NOMO-1 treated with DMSO at 0.1 percent for 48 hours (cell line): ENCODE measurements at regions not wholly inside any gene's neighbourhood (a gene's known extent, or its start where the extent isn't known, plus 50 kb on each side); places are given as distances from the start of the nearest gene placed in this dataset.

Source experiments
- DNase-seq: peaks from one replicate; lab custom pipeline; 2025; ENCODE audit not compliant: unreplicated experiment; lab: John Stamatoyannopoulos, UW

DNA sequence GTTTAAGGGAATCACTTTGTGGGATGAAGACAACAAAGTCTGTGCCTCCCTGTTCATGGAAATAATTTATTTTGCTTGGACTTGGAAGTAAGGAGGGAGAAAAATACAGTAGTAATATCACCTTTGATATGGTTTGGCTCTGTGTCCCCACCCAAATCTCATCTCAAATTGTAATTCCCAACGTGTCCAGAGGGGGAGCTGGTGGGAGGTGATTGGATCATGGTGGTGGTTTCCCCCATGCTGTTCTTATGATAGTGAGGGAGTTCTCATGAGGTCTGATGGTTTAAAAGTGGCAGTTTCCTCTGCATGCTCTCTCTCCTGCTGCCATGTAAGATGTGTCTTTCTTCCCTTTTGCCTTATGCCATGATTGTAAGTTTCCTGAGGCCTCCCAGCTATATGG lies 460.7 kb downstream of the NOVA1 start:
- DNase-seq = no peak

DNA sequence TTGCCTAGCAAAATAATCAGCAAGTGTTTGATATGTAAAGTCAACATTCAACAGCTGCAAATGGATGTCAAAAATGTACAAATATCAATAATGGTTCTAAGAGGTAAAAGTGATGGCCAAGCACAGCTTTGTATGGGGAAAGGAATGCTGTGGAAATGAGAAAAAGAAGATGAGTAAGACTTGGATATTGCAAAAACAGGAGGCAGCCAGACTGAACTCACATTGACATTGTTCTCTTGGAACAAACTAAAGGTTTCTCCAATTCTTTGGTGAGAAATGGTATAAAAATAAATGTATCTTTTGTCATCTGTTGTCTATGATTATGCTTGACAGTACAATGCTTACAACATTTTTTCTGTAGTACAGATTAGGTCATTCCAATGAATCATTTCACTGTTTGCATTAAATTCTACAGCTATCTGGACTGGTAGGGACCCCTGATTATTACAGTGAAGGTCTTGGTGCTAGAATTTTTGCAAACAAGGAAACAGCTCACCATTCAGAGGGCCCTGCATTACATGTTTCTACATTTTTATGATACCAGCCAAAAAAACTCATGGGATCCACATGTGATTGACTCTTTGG lies 465.7 kb downstream of the NOVA1 start:
- no peak for DNase-seq

DNA sequence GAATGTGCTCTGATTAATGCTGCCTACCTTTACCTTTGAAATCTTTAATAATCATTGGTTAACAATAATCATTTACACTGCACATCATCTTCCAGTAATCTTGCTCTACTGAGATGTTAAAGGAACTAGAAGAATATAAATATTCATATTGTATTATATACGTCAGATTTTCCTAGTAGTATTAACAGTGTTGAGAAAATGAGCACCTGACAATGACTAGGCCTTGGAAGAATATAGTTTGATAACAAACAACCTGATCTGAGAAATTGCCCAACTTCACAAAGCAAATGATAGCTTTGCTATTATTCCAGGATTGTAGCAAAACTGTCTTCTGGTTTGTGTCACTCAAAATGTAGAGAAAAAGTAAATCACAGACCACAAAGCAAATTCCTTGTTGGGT lies 467.1 kb downstream of the NOVA1 start:
- no peak for DNase-seq

DNA sequence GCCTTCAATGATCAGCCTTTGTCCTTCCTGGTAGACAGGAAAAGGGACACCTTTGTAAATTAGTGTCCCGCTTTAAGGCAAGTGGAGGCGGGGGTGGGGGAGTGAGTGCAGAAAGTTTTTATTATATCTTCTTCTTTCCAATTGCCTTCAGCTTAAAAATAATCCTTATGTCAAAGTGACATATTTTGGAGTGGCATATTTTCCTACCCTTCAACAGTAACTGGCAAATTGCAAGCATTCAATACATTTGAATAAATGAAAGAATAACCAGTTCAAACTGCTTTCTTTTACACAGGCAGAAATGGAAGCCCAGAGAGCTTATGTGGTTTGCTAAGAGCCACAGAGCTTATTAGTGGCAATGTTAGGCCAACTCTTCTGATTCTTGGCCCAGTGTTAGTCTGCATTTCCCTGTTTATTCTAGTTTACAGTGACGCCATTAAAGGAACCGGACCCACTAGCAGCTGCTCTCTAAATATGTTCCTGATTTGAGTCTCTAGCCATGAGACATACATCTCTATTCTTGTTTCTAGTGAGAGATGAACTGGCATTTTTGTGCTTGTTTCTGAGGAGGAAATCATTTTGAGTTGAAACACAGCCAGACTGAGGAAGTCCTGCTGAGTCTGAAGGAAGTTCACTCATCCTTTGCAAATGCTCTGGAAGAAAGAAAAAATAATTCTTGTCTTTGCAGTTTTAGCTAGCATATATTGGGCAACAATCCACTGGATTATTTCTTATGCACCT lies 468.7 kb downstream of the NOVA1 start:
- DNase-seq = no peak

DNA sequence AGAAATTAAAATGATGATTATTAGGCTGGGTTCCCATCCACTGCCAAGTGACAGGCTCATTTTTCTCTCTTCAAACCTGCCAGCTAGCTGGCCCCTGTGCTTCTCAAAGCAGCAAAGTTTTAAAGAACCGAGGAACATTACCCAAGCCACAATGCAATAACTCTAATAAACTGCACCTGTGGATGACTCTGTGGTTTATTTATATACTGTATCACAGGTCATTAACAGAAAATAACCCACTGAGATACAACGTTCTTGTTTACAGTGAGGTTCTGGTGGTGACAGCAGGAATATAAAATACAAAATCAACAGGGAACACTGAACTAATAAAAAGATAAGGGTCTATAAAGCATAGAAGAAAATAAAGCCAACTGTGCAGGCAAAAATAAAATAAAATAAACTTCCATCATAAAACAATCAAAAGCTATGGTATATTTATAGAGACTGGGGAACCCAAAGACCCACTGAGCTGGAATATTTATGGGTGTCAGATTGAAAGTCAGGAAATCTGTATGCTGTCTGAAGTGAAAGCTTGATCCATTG lies 472.9 kb downstream of the NOVA1 start:
- DNase-seq = no peak

DNA sequence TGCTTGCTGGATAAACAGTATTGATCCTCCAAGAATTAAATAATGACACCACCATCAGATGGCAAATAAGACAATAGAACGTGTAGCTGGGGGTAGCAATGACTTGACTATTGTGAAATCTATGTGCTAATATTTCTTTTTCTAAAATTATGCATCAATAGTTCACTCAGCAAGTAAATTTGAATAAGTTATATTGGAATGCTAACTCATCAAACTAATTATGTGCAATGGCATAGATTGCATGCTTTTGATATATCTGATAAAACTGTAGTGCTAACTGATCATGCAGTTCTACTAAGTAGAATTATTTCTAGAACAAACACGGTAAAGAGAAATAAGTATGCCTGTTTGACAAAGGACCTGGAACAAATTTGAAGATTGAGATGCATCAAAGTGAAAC lies 474.4 kb downstream of the NOVA1 start:
- DNase-seq = no peak

DNA sequence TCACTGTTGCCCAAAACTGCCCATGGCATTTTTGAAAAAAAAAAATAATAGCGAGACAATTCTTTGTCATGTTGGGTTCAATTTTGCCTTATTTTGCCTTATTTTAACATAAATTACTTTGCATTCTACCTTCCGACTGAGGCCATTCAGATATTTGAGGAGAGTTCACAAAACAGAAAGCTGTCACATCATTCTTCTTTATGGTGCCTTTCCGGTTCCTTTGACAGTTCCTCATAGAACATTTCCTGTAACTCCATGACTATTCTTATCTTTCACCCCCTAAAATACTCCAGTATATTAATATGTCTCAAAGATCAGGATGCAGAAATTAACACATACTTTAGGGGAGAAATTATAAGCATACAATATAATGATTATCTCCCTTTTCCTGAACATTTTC lies 476.7 kb downstream of the NOVA1 start:
- DNase-seq = no peak

DNA sequence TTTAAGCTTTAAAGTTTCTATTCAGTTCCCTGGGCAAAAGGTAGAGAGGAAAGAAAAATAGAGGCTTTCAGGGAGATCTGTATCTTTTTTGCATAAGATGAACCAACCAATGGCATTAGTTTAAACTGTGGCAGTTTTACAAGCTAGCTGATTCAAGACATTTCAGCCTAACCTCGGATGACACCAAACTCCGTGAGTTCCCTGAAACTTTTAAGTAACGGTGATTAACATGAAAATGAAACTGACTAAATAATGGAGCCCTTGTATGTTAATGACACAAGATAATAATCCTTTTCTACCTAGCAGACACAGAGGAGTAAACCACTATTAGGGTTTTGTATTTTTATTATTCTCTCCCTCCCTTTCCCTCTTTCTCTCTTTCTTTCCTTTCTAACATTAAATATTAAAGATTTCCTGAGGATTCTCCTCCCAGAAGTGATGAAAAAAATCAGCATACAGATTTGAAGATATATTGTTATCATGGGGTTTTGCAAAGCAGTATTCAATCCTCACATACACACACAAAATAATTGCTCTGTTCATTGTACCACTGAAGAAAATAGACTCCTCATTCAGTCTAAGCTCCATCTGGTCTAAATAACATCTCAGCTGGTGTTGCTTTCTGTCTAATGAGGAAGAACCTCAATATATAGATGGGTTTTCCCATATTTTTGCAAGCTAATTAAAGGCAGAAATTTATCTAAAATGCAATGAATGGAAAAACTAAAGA lies 483.8 kb downstream of the NOVA1 start:
- DNase-seq = no peak

DNA sequence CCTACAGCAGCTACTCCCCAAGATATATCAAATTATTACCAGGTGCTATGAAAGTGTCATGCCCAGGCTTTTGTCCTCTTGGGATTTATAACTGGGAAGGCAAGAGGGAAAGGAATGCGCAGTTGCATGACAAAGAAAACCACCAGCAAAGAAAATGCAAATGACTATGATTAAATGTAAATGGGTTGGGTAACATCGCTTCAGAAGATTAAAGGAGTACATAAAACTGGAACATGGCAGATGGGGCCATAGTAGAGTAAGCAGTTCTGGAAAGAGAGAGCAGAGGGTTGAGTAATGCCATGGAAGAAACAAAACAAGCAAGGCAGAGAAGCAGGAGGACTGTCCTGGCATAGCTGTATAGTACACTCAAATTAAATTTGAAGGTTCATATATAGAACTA lies 493.1 kb downstream of the NOVA1 start:
- no peak for DNase-seq

DNA sequence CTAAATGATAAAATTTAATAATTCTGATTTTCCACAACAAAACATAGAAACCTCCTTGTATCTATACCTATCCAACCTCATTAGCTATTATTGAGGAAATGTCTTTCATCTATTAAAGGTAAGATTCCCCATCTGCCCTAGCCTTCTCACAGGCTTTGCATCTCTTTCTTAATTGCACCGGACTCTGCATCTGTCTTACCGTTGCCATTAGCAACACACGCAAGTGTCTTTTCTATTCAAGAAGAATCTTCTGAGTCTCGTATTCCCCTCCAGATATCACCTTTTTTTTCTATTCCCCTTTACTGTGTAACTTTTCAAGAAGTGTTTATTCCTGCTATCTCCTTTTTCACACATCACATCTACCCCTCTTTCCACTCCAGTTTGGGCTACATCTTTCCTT lies 500.0 kb downstream of the NOVA1 start:
- no peak for DNase-seq

DNA sequence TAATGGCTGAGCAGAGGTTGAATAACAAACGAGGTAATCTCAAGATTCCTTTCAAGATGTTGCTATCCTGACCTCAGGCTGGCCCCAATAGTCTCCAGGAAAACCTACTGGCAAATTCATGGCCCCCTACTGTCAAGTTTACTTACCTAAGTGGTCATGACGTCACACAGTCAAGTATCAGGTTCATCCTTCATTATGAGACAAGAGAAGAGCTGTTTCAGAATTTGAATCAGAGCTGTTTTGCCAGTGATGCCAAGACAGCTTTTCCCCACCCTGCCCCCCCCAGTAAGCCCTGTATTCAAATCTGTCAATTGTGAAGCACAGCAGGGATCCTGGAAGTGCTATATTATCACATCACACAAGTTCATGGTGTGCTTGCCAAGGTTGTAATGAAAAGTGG lies 509.6 kb downstream of the NOVA1 start:
- DNase-seq = no peak

DNA sequence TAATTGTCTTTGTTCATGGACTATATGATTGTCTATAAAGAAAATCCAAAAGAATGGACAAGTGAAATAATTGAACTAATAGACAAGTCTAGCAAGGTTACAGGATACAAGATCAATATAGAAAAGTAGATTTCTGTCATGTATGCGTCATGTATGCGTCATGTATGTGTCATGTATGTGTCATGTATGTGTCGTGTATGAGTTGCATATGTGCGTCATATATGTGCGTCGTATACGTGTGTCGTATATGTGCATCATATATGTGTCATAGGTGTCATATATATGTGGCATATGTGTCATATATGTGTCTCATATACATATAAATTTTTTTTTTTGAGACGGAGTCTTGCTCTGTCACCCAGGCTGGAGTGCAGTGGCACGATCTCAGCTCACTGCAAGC lies 516.8 kb downstream of the NOVA1 start:
- no peak for DNase-seq

DNA sequence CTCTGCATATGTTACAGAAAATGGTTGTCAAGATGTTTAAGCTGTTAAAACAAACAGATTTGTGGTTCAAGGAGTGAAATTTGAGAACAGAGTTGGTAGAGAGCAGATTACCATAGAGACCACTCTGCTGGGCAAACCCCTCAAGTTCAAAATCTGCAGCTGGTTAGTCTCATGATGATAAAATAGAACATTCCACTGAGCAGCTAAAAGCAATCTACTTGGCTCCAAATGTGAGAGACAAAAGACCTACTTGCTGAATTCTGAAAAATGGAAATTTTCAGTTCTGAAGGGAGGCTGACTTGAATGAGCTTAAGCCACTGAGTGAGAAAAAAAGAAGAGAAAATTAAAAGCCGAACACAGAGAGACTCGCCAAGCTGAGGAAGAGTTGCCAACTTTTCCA lies 519.3 kb downstream of the NOVA1 start:
- DNase-seq = no peak

DNA sequence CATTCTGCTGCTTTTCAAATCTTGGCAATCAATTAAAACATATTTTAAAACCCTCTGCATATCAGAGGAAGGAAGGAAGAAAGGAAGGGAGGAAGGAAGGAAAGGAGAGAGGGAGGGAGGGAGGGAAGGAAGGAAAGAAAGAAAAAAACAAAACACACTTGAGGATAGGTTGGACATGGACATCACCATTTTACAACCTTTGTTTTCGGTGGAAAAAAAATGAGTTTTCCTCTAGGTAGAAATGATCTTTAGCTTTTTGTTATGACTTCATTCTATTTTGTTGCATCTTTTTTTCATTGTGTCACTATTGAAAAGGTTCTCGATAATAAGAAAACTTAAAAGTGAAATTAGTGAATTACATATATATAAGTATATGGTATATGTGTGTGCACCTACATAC lies 522.9 kb downstream of the NOVA1 start:
- DNase-seq = no peak

DNA sequence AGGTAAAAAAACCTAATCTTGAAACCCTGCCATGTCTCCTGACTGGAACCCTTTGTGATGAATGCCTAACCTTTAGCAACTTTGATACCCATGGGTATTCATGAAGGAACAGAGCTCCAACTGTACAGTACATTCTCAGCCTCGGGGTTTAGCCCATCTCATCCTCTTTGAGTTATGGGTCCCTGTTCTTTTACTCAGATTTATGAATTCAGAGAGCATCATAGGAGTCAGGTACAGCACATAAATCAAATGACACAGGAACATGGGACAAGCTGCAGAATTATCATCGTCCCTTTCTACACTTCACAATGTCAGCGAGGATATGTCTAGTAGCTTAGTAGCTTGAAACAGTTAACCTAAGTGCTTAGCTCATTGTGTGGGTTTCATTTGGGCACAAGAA lies 527.4 kb downstream of the NOVA1 start:
- no peak for DNase-seq

DNA sequence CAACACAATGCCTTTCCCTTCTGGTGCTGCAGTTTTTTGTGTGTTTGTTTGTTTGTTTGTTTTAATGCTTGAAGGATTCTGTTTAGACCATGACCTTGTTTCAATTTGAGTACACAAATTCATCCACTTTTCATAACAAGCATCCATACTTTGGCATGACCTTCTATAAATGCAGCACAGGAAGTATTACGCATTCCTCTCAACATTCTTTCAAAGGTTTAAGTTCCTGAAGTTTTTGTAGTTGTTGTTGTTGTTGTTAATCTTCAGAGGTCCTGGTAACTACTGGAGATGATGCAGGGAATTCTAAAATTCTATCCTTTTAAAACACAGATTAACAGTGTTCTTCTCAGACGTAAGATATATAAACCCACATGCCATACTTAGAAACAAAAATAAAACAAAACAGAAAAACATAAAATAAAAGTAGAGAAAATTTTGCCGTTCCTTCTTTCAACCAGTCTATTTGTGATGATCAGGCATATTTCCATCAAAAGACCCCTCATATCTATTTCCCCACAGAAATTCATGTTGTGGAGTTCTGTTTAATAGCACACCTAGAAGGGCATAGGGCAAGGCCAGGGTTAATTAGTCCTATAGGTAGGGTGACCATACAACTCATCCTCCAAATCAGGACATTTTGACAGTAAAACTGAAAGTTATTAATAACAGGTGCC lies 529.9 kb downstream of the NOVA1 start:
- no peak for DNase-seq

DNA sequence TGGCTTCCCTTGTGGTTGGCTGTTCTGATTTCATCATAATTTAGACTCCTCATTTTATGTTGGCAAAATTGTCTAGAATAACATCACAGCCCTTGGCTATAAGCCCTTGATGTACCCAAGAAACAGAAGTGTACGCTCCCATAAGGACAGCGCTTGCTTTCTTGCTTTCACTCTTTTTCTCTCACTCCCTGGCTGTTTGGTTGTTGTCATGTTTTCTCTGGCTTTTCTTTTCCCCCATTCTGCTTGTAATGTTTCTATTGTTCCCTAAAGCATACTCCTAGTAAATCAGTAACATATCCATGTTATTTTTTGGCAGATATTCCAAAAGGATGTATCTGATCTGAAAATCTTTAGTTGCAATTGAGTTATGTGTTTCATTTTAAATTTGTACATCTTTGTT lies 530.5 kb downstream of the NOVA1 start:
- no peak for DNase-seq

DNA sequence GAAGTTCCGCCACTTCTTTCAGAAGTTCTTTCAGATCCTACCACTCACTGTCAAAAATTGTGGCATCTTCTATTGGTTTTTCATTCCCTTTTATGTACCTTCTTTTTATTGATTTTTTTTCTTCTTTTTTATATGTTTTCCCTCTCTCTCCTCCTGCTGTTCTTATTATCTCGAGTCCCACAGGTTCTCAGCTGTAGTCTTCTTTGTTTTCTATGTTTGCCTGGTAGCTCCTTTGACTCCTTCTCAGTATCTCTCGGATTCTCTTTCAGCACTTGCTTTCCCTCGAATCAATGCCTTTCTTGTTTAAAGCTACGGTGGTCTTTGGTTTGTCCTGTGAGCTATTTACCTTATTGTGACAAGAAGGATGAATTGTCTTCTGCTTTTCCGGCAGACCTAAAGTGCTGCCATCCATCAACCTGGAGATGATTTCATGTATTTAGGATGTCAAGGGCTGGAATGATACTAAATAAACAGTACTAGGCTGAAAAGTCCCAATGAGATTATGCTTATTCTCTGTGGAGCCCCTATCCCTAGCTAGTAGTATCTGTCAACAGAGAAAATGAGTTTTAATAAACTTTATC lies 541.7 kb downstream of the NOVA1 start:
- DNase-seq = no peak

DNA sequence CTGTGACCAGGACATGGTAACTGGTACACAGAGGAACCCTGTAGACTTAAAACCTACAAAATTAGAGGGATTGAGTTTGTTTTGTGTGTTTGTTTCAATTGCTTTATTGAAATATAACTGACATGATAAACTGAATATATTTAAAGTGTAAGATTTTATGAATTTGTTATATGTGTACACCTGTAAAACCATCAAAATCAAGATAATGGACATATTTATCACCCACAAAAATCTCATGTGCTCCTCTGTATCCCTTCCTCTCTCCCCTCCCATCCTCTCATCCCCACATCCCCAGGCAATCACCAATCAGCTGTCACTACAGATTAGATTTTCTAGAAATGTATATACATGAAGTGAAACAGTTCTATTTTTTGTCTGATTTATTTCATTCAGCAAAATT lies 565.5 kb downstream of the NOVA1 start:
- DNase-seq = no peak

DNA sequence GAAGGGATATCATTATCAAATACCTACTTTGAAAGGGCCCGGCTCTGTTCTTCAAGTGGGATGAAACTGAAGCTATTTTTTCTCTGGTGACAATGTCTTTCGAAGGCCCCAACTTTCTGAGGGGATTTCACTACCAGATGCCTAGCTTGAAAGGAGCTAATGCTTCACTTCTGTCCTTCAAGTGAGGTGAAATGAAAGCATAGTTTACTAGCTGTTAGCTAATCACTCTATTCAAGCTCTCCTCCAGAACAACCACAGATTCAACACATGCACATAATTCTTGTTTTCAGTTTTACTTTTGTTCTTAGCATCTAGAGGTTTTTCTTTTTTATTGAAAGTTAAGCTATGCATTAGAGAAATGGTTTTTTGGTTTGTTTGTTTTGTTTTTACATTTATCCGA lies 571.4 kb downstream of the NOVA1 start:
- DNase-seq = no peak

DNA sequence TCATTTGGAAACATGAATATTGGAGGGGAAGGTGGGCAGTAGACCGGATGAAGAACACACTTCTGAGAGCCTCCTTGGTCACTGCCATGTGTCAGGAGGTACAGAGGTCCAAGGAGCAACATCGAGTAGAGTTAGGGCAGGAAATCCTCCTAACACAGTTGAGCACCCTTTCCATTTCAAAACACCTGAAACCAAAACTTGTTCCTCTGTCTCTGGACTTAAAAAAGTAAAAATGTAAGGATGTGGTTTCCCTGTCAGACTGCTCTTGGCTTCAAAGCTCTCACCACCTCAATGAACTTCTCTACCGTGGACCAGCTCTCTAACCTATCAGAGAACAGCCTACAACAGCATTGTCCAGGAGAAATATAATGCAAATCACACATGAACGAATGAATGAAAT lies 573.9 kb downstream of the NOVA1 start:
- no peak for DNase-seq
